Epidermal melanocyte (primary cell): ENCODE measurements at regions not wholly inside any gene's neighbourhood (a gene's known extent, or its start where the extent isn't known, plus 50 kb on each side); places are given as distances from the start of the nearest gene placed in this dataset.
A peak's percentile ranks its signal among the peaks of the same experiment; 100 is the strongest.
"Not testable (repeated sequence)": the region's sequence is repeated elsewhere in the genome, so short reads cannot be mapped to it uniquely, and the experiment has no call there.

Experiments used
- DNase-seq: peaks from one replicate; pipeline ENCODE4 v3.0.0; 2011; ENCODE audit warnings: low spot score; ENCODE audit not compliant: insufficient read length

- DNase-seq, result no peak
Measured at GRCh38 chr16:73415286-73415685, 367.4 kb upstream of the ZFHX3 start.

GRCh38 chr16:73414638-73415037 lies 366.7 kb upstream of the ZFHX3 start:
- no peak for DNase-seq

- DNase-seq, result no peak
Measured at GRCh38 chr16:73413830-73414190, 365.9 kb upstream of the ZFHX3 start.

- no peak for DNase-seq
Measured at GRCh38 chr16:73413091-73413829, 365.3 kb upstream of the ZFHX3 start.

- DNase-seq, result no peak
Measured at GRCh38 chr16:73412416-73412815, 364.5 kb upstream of the ZFHX3 start.

- no peak for DNase-seq
Measured at GRCh38 chr16:73408716-73409115, 360.8 kb upstream of the ZFHX3 start.

- no peak for DNase-seq
Measured at GRCh38 chr16:73408311-73408710, 360.4 kb upstream of the ZFHX3 start.

- peak; percentile 64 for DNase-seq
Measured at GRCh38 chr16:73405851-73406250, 357.9 kb upstream of the ZFHX3 start.

GRCh38 chr16:73404001-73404400 lies 356.1 kb upstream of the ZFHX3 start:
- DNase-seq, result no peak

GRCh38 chr16:73403291-73403690 lies 355.4 kb upstream of the ZFHX3 start:
- DNase-seq, result no peak

- no peak for DNase-seq
Measured at GRCh38 chr16:73400951-73401350, 353.0 kb upstream of the ZFHX3 start.

GRCh38 chr16:73399997-73400396 lies 352.1 kb upstream of the ZFHX3 start:
- DNase-seq, result no peak

GRCh38 chr16:73399486-73399885 lies 351.6 kb upstream of the ZFHX3 start:
- DNase-seq, result no peak

GRCh38 chr16:73398604-73399003 lies 350.7 kb upstream of the ZFHX3 start:
- not testable (repeated sequence) for DNase-seq

- DNase-seq, result no peak
Measured at GRCh38 chr16:73396556-73396955, 348.6 kb upstream of the ZFHX3 start.

- DNase-seq, result no peak
Measured at GRCh38 chr16:73390936-73391335, 343.0 kb upstream of the ZFHX3 start.

- no peak for DNase-seq
Measured at GRCh38 chr16:73390491-73390890, 342.6 kb upstream of the ZFHX3 start.

- no peak for DNase-seq
Measured at GRCh38 chr16:73389085-73389484, 341.2 kb upstream of the ZFHX3 start.

- DNase-seq, result no peak
Measured at GRCh38 chr16:73387979-73388378, 340.1 kb upstream of the ZFHX3 start.

- DNase-seq, result no peak
Measured at GRCh38 chr16:73385696-73386095, 337.8 kb upstream of the ZFHX3 start.

- no peak for DNase-seq
Measured at GRCh38 chr16:73384506-73385089, 336.7 kb upstream of the ZFHX3 start.

GRCh38 chr16:73383988-73384365 lies 336.0 kb upstream of the ZFHX3 start:
- no peak for DNase-seq

- no peak for DNase-seq
Measured at GRCh38 chr16:73383195-73383987, 335.5 kb upstream of the ZFHX3 start.
